Colonic mucosa (tissue), 4 donors: ENCODE measurements at regions not wholly inside any gene's neighbourhood (a gene's known extent, or its start where the extent isn't known, plus 50 kb on each side); places are given as distances from the start of the nearest gene placed in this dataset.

Experiments used
- DNase-seq: peaks from one replicate; pipeline ENCODE4 v3.0.0-alpha.2; 2020
- H3K27ac ChIP-seq: fragments of 200-600 bp; one replicate; pipeline ENCODE4 v1.8.0; 2021
- H3K27me3 ChIP-seq: fragments of 200-600 bp; one replicate; pipeline ENCODE4 v1.8.0; 2021
- H3K36me3 ChIP-seq: fragments of 200-600 bp; one replicate; pipeline ENCODE4 v1.8.0; 2021
- H3K4me1 ChIP-seq: fragments of 200-600 bp; one replicate; pipeline ENCODE4 v1.8.0; 2021; ENCODE audit warnings: mild to moderate bottlenecking
- H3K4me3 ChIP-seq: fragments of 200-600 bp; one replicate; pipeline ENCODE4 v1.8.0; 2021
- H3K9ac ChIP-seq, 2 donors: one replicate each; pipeline ENCODE4 v1.7.0; 2013; ENCODE audit warnings: control low read depth in 2 of 2, low read depth in 2 of 2, low read length in 2 of 2
- H3K9me3 ChIP-seq: fragments of 200-600 bp; one replicate; pipeline ENCODE4 v1.8.0; 2021
- intact Hi-C: fragments of 100-400 bp; cut with DNase I; formaldehyde crosslinking; loops from one replicate; pipeline ENCODE4 v1.14.1; 2022
- TF ChIP-seq, protein P1 (sequence below): fragments of 200-600 bp; IDR thresholded peaks from one replicate; pipeline ENCODE4 v1.8.0; 2022; ENCODE audit warnings: antibody characterized with exemption, mild to moderate bottlenecking
- donor health status: healthy.
- donor health status: DM: no; HTN: no; CAD: no.
- donor health status: DM: no; HTN: no; CAD: no.

DNA sequence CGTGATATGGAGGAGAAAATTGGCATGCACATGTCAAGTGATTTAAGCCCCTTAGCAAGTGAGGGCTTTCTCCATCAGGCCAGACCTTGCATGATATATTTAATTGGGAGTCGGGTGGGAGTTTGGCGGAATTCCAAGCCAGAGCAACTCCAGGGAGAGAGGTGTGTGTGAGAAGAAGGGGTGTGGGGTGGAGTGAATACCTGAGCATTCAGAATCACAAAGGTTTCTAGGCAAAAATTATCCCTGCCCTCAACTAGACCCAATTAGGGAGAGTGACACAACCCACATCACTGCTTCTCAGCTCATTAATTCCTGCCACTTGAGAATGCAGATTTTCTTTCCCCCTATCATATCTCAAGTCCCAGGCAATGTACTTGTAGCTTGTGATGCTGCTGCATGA lies 279.7 kb upstream of the TUT7 start:
- Histone ChIP-seq H3K27ac (no peak overlapping the region), H3K9ac (no peak overlapping the region), H3K27me3 (no peaks in the 10 kb centered on the region), H3K36me3 (no peaks in the 10 kb centered on the region), H3K4me1 (no peaks in the 10 kb centered on the region), H3K9me3 (no peaks in the 10 kb centered on the region), H3K4me3 (no peak overlapping the region)
- DNase-seq: no peak
- intact Hi-C loops: no loop called here
- TF ChIP-seq, protein P1, sequence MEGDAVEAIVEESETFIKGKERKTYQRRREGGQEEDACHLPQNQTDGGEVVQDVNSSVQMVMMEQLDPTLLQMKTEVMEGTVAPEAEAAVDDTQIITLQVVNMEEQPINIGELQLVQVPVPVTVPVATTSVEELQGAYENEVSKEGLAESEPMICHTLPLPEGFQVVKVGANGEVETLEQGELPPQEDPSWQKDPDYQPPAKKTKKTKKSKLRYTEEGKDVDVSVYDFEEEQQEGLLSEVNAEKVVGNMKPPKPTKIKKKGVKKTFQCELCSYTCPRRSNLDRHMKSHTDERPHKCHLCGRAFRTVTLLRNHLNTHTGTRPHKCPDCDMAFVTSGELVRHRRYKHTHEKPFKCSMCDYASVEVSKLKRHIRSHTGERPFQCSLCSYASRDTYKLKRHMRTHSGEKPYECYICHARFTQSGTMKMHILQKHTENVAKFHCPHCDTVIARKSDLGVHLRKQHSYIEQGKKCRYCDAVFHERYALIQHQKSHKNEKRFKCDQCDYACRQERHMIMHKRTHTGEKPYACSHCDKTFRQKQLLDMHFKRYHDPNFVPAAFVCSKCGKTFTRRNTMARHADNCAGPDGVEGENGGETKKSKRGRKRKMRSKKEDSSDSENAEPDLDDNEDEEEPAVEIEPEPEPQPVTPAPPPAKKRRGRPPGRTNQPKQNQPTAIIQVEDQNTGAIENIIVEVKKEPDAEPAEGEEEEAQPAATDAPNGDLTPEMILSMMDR: no peak

DNA sequence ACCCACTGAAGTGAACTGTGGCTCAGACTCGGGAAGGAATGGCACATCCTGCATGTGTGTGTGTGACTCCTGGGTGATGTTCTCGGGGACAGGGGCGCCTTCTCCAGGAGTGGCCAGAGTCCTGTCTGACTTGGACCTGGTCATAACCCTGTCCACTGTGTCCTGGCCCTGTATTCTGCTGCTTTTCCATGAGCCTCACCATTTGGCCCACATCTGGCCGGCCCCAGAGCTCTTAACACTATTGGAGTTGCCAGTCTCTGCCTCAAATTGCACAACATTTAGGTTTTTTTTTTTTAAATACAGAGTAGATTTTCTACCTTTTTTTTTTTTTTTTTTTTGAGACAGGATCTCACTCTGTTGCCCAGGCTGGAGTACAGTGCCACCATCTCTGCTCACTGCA lies 278.3 kb upstream of the TUT7 start:
- TF ChIP-seq, protein P1: no peak
- Histone ChIP-seq H3K27me3 (no peaks in the 10 kb centered on the region), H3K36me3 (no peaks in the 10 kb centered on the region), H3K4me3 (no peak overlapping the region), H3K4me1 (no peaks in the 10 kb centered on the region), H3K27ac (no peak overlapping the region), H3K9me3 (no peaks in the 10 kb centered on the region), H3K9ac (no peak overlapping the region)
- DNase-seq: no peak
- intact Hi-C loops: no loop called here

DNA sequence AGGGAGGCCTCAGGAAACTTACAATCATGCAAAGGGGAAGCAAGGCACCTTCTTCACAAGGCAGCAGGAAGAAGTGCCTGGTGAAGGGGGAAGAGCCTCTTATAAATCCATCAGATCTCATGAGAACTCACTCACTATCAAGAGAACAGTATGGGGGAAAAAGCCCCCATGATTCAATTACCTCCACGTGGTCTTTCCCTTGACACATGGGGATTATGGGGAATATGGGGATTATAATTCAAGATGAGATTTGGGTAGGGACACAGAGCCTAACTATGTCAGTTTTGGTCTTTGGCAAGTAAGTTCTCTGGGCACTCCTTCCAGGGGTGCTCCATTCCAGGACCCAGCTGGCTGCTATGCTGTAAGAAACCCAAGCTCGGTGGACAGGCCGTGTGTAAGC lies 275.3 kb upstream of the TUT7 start:
- intact Hi-C loops: no loop called here
- Histone ChIP-seq H3K27me3 (no peaks in the 10 kb centered on the region), H3K4me1 (no peaks in the 10 kb centered on the region), H3K36me3 (no peaks in the 10 kb centered on the region), H3K9me3 (no peaks in the 10 kb centered on the region), H3K4me3 (no peak overlapping the region), H3K9ac (no peak overlapping the region), H3K27ac (no peak overlapping the region)
- DNase-seq: no peak
- TF ChIP-seq, protein P1: no peak

DNA sequence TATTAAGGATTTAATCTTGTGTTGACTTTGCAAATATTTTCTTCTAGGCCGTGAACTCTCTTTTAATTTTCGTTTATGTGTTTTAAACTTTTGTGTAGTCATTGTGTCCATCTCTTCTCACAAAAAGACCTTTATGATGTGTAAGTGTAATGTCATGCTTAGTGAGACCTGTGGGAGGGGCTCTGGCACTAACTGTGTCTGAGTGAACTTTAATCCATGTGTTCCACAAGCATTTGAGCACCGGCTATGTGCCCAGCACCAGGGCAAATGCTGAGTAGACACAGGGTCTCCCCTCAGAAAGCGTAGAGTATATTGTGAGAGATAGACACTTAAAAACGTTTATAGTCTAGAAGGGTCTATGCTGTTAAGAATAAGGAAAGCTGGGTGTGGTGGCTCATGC lies 272.6 kb upstream of the TUT7 start:
- intact Hi-C loops: no loop called here
- Histone ChIP-seq H3K36me3 (no peaks in the 10 kb centered on the region), H3K27ac (no peak overlapping the region), H3K9ac (no peak overlapping the region), H3K4me3 (no peak overlapping the region), H3K4me1 (no peaks in the 10 kb centered on the region), H3K9me3 (no peaks in the 10 kb centered on the region), H3K27me3 (no peaks in the 10 kb centered on the region)
- DNase-seq: no peak
- TF ChIP-seq, protein P1: no peak

DNA sequence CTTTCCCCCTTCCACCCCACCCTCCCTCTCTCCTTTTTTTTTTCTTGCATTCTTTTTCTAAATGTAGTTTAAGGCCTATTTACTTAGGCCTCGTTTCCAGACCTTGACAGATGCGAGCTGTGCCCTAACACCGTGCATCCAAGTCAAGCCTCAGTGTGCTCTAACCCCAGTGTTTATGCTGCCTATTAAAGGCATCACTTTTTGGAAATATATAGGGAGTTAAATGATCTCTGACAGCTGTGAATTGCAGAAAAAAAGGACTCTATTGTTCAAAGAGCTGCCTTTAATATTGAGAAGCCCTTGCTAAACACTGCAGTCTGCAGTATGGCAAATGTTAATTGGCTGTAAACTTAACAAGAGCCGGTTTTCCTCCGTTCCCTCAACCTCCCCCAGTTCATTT lies 270.4 kb upstream of the TUT7 start:
- TF ChIP-seq, protein P1: no peak
- Histone ChIP-seq H3K4me1 (no peaks in the 10 kb centered on the region), H3K36me3 (no peaks in the 10 kb centered on the region), H3K27me3 (no peaks in the 10 kb centered on the region), H3K4me3 (no peak overlapping the region), H3K9me3 (no peaks in the 10 kb centered on the region), H3K27ac (no peak overlapping the region), H3K9ac (no peak overlapping the region)
- intact Hi-C loops: no loop called here
- no peak for DNase-seq
